ENCODE measurements at regions not wholly inside any gene's neighbourhood (a gene's known extent, or its start where the extent isn't known, plus 50 kb on each side); places are given as distances from the start of the nearest gene placed in this dataset.

GRCh38 chr13:90954605-90955195 lies 392.8 kb upstream of the MIR17HG start:
- TF ChIP-seq POLR2A (IDR thresholded peaks at IDR 0.05; ENCODE audit: low read length) (no peak), GATA1 (IDR thresholded peaks at IDR 0.05; ENCODE audit: low read depth, low read length) (no peak)

Data from erythroblast (primary cell).